Neural cell (in vitro differentiated cells): ENCODE measurements at regions not wholly inside any gene's neighbourhood (a gene's known extent, or its start where the extent isn't known, plus 50 kb on each side); places are given as distances from the start of the nearest gene placed in this dataset.

ENCODE experiments used
- EP300 ChIP-seq: fragments of 450-650 bp; conservative IDR thresholded peaks from 2 replicates; pipeline ENCODE4 v1.6.1; 2014; ENCODE audit warnings: antibody characterized with exemption, mild to moderate bottlenecking, moderate library complexity; ENCODE audit not compliant: poor library complexity, severe bottlenecking
- EZH2 ChIP-seq: fragments of 200-600, 300-800 bp; shearing (Covaris generic), sonication (generic); IDR thresholded peaks from 2 replicates; pipeline ENCODE4 v1.6.1; 2014; ENCODE audit warnings: antibody characterized with exemption, low read length, borderline replicate concordance, mild to moderate bottlenecking; ENCODE audit not compliant: insufficient read depth, poor library complexity, severe bottlenecking
- MXI1 ChIP-seq: fragments of 450-650 bp; conservative IDR thresholded peaks from 2 replicates; pipeline ENCODE4 v1.6.1; 2014; ENCODE audit warnings: antibody characterized with exemption, mild to moderate bottlenecking; ENCODE audit not compliant: poor library complexity, severe bottlenecking
- POLR2AphosphoS5 ChIP-seq: IDR thresholded peaks from 2 replicates; pipeline ENCODE4 v1.6.1; 2012
- RAD21 ChIP-seq: fragments of 450-650 bp; conservative IDR thresholded peaks from 2 replicates; pipeline ENCODE4 v1.6.1; 2014; ENCODE audit warnings: antibody characterized with exemption, mild to moderate bottlenecking, moderate library complexity
- SMC3 ChIP-seq: fragments of 450-650 bp; conservative IDR thresholded peaks from 2 replicates; pipeline ENCODE4 v1.6.1; 2014; ENCODE audit warnings: antibody characterized with exemption, mild to moderate bottlenecking, moderate library complexity; ENCODE audit not compliant: poor library complexity
- TF ChIP-seq, protein P1 (sequence below): fragments of 450-650 bp; IDR thresholded peaks from 2 replicates; pipeline ENCODE4 v1.5.1; 2014; ENCODE audit warnings: antibody characterized with exemption, mild to moderate bottlenecking, moderate library complexity; ENCODE audit not compliant: poor library complexity, severe bottlenecking
- TF ChIP-seq, protein P2 (sequence below): IDR thresholded peaks from 2 replicates; pipeline ENCODE4 v1.6.1; 2012; ENCODE audit warnings: borderline replicate concordance

DNA sequence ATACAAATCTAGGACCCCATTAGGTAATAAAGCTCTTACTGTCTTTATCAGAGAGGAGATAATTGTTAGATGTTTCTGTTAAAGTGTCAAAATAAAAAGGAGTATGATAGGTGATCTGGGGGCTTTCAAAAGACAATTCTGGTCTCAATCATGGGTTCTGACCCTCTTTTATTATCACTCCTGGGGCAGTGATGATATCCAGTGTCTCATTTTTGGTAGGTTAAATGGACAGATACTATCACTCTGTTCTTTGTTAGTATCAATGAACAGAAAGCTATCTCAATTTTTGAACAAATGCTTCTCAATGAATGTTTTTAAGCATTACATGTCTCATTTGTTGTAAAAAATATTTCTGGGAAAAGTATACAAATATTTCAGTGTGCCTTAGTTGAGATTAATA lies 405.9 kb downstream of the MLLT3 start:
- TF ChIP-seq EZH2 (no peak), POLR2AphosphoS5 (no peak), SMC3 (no peak), EP300 (no peak), RAD21 (no peak), MXI1 (no peak)
- TF ChIP-seq, protein P1, sequence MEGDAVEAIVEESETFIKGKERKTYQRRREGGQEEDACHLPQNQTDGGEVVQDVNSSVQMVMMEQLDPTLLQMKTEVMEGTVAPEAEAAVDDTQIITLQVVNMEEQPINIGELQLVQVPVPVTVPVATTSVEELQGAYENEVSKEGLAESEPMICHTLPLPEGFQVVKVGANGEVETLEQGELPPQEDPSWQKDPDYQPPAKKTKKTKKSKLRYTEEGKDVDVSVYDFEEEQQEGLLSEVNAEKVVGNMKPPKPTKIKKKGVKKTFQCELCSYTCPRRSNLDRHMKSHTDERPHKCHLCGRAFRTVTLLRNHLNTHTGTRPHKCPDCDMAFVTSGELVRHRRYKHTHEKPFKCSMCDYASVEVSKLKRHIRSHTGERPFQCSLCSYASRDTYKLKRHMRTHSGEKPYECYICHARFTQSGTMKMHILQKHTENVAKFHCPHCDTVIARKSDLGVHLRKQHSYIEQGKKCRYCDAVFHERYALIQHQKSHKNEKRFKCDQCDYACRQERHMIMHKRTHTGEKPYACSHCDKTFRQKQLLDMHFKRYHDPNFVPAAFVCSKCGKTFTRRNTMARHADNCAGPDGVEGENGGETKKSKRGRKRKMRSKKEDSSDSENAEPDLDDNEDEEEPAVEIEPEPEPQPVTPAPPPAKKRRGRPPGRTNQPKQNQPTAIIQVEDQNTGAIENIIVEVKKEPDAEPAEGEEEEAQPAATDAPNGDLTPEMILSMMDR, result no peak
- TF ChIP-seq, protein P2, sequence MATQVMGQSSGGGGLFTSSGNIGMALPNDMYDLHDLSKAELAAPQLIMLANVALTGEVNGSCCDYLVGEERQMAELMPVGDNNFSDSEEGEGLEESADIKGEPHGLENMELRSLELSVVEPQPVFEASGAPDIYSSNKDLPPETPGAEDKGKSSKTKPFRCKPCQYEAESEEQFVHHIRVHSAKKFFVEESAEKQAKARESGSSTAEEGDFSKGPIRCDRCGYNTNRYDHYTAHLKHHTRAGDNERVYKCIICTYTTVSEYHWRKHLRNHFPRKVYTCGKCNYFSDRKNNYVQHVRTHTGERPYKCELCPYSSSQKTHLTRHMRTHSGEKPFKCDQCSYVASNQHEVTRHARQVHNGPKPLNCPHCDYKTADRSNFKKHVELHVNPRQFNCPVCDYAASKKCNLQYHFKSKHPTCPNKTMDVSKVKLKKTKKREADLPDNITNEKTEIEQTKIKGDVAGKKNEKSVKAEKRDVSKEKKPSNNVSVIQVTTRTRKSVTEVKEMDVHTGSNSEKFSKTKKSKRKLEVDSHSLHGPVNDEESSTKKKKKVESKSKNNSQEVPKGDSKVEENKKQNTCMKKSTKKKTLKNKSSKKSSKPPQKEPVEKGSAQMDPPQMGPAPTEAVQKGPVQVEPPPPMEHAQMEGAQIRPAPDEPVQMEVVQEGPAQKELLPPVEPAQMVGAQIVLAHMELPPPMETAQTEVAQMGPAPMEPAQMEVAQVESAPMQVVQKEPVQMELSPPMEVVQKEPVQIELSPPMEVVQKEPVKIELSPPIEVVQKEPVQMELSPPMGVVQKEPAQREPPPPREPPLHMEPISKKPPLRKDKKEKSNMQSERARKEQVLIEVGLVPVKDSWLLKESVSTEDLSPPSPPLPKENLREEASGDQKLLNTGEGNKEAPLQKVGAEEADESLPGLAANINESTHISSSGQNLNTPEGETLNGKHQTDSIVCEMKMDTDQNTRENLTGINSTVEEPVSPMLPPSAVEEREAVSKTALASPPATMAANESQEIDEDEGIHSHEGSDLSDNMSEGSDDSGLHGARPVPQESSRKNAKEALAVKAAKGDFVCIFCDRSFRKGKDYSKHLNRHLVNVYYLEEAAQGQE, result no peak
